ENCODE measurements at regions not wholly inside any gene's neighbourhood (a gene's known extent, or its start where the extent isn't known, plus 50 kb on each side); places are given as distances from the start of the nearest gene placed in this dataset.

DNA sequence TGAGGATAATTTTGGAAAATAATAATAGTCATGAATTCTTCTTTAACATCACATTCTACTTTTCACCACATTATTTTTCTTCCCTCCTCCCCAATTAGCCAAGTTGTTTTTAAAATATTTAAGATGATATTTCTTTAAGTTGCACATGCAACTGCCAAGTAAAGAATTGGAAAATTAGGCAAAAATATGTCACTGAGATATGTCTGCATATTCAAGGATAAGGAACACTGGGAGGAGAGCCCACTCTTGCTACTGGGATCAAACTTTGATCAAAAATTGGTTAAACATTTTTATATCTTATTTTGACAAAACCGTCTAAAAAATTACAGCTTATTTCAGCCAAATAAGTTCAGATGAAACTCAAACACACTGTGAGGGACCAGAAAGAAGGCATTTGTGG lies 231.2 kb upstream of the TMTC1 start:
- DNase-seq, result no peak

DNA sequence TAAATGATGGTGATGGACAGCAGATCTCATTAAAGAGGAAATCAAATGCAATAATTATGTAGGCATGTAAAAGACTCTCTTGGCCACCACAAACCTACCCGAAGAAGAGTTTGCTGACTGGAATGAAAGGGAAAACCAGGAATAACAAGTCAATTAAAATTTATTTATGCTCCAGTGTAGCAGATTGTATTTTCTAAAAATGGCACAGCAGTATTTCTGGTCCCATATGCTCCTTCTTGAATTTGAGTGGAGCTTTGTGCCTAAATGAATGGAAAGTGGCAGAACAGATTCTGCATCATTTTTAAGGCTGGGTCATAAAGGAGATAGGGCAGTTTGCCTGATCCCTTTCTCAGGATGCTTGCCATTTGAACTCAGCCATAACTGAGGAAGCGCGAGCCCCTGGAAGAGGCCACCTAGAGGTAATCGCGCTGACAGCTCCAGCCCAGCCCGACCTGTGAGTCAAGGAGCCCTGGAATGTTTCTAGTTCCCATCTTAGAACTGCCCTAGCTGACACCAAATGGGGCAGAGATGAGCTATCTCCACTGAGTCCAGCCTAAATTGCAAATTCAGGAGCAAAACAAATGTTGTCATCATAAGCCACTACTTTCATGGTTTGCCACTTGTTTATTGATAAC lies 229.2 kb upstream of the TMTC1 start:
- DNase-seq, result no peak

DNA sequence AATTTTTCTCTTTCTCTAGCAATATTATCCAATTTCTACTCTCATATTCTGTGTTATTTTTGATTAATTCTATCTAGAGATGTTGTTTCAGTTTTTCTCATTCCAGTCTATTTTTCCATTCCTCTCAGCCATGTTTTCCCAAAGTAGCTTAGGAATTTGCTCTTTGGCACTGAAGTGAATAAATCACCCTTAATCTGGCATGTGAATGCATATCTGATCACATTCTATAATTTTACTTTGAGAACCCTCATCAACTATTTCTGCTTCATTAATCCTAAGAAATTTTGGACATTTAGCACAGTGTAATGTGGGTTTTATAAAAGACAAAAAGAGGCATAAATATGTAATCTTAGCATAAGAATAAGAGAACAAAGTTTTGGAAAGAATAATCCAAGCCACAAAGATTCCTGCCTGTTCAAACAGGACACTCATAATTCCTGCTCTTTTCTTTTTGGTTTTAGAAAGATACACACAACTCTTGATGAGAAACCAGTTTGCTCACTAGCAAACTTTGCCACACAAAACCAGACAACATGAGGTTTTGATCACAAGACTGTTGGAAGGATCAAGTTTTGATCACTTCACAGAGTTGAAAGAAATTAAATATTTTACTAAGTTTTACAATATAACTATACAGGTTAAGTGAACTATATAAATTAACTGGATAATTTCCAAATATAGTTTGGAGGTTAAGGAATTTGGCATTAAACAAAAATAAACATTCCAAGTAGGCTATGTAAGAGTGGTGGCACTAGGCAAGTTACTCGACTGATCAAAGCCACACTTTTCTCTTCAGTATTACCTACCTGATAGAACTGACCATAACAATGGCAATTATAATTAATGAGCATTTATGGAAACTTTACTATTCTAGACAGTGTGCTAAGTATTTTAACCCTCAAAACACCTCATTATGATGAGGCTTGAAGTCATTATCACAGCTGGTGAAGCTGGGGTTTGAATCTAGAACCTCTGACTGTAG lies 226.6 kb upstream of the TMTC1 start:
- no peak for DNase-seq

DNA sequence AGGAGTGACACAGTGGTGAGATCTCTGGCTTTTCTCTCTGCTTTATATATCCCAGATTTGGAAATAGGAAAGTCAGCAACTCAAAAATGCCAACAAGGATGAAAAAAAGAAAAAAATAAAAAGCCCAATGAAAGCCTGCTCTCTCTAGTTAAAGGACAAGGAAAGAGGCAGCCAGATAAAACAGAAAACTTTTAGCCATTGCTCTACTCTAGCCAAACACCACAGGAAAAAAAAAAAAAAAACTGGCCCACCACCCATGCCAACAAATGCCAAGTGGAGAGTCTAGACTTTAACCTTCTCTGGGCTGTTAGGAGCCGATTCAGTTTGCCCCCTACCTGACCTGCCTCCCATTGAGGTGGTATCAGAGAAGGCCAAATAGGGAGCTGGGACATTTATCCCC lies 222.3 kb upstream of the TMTC1 start:
- DNase-seq, result no peak

DNA sequence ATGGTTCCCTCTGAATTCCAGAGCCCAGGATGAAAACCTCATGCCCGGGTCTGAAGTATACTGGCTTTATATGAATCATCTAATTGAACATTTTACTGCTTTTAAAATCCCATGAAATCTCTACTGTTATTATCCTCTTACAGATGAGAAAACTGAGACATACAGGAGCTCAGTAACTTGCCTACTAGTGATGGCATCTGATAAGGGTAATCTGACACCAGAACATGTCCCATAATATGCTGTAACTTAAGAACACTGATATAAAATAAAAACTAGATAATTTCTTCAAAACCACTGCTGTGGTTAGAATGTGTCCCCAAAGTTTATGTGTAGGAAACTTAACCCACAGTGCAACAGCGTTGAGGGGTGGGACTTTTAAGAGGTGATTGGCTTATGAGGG lies 219.6 kb upstream of the TMTC1 start:
- no peak for DNase-seq

DNA sequence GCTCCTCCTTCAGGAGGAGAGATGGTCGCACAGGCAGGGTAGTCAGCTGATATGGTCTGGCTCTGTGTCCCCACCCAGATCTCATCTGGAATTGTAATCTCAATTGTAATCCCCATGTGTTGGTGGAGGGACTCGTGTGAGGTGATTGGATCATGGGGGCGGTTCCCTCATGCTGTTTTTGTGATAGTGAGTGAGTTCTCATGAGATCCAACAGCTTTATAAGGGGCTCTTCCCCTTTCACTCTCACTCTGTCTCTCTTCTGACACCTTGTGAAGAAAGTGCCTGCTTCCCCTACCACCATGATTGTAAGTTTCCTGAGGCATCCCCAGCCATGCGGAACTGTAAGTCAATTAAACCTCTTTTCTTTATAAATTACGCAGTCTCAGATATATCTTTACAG lies 218.9 kb upstream of the TMTC1 start:
- DNase-seq, result no peak

DNA sequence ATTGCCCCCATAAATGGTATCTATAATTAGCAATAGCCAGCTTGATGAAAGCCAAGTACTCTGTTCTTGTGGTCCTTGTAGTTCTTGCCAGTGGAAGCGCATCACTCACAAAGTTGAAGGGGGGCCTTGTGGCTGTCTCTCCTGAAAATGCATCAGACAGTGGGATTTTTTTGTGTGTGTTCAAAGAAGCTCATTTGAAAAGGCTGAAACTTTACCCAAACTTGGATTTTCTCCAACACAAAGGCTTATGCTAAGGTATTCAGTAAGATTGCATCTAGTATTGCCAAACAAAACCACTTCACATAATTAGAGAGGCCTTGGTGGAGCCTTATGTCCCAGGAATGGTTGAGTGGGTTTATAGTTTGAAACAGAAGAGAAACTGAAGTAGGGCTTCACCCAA lies 216.7 kb upstream of the TMTC1 start:
- DNase-seq, result no peak

DNA sequence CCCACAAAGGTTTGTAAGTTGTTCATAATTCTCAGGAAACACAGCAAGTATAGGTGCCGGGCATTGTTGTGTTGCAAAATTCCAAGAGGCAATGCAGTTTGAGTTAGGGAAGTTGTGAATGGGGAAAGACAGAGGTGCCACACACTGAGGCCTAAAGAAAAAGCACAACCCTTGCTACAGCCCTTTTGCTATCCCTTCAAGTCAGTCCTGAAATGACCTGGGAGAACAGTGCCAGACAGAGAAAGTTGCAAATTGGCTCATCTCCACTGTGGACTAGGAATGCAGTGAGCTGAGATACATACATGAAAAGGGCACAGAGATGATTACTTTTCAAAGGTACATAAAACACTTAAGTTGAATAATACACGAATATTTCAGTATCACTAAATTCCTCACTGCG lies 213.3 kb upstream of the TMTC1 start:
- no peak for DNase-seq

DNA sequence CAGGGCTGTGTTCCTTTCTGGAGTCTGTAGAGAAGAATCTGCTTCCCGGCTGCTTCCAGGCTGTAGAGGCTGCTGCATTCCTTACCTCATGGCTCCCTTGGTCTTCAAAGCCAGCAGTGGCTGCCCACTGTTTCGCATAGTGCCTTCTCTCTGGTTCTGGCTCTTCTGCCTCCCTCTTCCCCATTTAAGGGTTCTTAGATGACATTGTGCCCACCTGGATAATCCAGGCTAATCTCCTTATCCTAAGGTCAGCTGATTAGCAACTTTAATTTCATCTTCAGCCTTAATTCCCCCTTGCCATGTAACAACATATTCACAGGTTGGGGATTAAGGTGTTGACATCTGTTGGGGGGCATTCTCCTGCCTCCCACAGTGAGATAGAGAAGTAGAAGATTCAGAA lies 208.6 kb upstream of the TMTC1 start:
- DNase-seq, result no peak

DNA sequence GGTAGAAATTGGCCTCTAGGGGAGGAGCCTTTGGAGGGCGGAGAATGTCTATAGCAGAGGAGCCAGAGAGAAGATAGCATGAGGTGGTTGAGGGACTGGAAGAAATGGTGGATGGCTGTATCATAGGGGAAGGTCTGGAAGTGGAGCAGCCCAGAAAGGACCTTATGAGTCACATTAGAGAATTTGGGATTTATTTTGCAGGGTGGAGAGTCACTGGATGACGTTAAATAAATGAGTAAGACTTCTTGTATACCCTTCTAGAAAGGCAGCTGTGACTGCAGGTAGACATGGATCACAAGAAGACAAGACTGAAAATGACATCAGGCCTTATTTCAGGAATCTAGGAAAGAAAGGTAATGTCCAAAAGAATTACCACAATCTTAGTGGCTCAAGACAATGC lies 208.2 kb upstream of the TMTC1 start:
- DNase-seq, result no peak

DNA sequence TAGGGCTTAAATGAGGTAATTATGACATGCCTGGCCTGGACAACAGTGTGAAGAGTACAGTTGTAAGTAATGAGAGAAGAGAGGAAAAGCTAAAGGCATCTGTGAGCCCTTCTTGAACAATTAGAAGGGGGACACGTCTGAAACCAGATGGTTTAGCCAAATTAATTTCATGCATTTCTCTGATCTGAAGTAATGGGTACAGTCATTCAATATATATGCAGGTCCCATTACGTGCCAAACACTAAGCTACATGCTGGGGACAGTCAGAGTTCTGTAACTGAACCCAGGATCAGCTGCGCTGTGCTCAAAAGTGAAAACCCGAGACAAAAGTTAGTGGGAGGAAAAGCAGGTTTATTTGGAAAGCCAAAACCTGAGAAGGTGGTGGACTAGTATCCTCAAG lies 207.2 kb upstream of the TMTC1 start:
- no peak for DNase-seq

DNA sequence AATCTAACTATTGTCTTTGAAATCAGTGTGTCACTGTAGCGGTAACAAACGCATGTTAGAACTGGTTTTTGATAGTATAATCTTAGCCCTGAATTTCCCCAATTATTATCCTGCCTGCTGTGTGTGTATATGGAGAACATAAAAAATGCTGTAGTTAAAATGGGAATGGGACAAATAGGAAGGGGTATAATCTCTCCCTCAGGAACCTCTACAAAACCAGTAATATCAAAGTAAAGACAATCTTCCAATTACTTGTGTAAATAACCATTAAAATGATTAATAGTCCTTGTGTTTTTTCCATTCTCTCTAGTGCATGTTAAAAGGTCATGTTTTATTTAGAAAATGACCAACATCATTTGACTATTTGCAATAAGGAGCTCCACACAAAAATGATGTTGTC lies 200.1 kb upstream of the TMTC1 start:
- DNase-seq, result no peak

DNA sequence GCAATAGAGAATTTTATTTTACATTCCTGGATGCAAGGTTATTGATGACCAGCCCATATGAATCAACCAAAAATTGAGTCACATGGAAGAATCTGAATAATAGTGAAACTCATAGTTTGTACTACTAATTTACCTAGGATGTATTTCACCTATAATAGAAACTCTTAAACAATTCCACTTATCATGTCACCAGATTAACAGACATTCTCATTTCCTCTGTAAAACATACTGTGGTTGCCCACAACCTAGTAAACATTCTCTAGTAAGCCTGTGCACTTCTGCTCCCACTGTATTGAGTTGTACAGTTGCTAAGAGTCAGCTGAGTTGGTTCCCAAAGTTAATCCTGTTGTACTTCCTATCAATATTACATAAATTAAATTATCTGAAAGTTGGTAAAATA lies 196.6 kb upstream of the TMTC1 start:
- DNase-seq, result no peak

DNA sequence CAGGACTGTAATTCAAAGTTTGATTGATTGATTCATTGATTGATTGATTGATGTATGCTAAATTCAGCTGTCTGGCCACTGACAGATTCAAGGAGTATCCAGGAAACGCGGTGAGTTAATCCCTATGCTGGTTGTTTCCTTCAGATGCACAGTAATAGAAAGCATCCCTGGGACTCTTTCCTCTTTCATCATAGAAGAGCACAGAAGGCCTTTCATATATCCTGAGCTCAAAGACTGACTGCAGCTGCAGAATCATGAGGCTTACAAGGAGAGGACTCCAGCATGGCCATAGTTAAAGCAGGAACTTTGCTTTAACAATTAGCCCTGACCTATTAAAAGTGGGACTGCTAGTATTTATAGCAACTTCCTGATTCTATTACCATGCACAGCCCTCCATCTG lies 187.7 kb upstream of the TMTC1 start:
- DNase-seq, result no peak

DNA sequence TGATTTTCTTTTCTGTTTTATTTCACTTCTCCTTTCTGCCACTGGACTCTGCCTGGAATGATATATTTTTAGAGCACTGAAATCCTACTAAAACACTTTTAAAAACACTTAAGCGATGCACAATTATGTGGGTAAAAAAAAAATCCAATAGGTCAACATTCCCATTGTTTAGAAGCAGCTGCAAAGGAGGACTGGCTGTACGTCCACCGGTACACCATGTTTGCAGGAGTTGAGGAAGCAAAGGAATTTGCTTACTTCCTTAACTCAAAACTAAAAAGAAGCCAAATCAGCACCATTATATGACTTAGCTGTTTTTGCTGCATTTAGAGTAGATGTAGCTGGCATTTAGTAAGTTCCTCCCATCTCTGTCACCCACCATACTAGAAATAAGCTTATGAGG lies 186.8 kb upstream of the TMTC1 start:
- DNase-seq, result no peak

DNA sequence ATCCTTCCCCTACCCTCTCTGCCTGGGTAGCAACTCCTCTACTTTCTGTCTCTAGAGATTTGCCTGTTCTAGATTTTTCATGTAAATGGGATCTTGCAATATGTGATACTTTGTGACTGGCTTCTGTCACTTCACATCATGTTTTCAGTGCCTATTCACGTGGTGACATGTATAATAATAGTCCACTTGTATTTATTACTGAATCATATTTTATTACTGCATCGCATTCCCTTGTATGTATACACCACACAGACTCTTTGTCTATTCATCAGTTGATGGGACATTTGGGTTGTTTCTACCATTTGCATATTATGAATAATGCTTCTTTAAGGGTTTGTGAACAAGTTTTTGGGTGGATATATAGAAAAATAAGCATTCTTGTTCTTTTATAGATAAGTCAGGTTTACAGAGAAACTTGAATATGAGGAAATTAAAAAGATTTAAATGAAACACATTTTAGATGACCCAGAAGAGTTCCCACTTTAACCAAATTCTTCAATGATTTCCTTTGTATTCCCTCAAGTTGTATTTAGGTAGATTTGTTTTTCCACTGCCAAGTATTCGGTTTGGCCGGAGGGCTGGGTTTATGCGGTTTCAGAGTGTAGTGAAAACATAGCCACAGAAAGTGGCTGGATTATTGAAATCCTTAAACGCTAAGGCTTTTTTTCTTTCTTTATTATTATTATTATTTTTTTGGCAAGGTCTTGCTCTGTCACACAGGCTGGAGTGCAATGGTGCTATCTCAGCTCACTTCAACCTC lies 178.7 kb upstream of the TMTC1 start:
- DNase-seq, result no peak

DNA sequence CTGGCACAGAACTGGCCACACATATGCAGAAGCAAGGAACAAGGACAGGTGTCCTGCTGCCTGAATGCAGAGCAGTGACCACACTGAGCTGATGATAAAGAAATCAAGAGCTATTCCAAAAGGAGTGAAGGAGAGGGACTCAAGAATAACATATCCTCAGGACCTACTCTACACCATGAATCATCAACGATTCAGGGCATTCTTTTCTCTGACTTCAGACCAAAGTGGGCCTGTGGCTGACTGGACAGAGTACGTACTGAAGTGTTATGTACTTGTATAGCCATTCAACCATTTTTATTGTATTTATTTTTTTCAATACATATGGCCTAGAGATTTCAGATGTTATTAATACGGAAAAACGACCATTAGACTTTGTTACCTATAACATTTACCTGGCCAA lies 177.5 kb upstream of the TMTC1 start:
- no peak for DNase-seq

DNA sequence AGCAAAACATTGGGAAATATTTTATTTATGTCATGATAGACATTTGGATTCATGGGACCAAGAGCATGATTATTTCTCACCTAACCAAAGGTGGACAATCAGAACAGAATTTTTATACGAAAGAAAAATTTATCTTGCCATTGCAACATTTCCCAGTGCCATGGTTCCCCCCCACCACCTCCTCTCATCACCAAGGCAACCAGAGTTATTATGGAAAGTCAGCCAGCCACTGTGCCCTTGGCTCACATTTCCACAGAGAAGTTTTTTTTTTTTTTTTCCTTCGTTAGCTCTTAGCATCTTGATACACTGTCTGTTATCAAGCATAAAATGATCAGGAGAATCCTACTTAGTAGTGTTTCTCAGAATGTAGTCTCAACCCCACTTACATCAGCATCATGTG lies 176.4 kb upstream of the TMTC1 start:
- DNase-seq, result no peak

DNA sequence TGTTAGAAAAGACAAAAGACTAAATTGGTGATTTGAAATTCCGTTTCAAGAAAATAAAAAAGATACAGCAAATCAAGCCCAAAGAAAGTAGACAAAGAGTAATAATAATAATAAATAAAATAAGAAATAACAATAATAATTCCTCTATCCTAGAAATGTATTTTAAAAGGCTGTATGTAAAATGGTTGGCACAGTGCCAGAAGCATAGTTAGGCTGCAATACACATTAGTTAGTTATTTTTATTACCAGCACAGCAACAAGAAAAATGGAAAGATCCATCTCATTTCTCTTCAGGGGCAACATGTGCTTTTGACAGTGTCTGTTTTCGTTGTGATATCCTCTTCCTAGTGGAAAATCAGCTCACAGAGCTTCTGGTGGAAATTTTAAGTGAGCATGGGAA lies 174.1 kb upstream of the TMTC1 start:
- DNase-seq, result no peak

DNA sequence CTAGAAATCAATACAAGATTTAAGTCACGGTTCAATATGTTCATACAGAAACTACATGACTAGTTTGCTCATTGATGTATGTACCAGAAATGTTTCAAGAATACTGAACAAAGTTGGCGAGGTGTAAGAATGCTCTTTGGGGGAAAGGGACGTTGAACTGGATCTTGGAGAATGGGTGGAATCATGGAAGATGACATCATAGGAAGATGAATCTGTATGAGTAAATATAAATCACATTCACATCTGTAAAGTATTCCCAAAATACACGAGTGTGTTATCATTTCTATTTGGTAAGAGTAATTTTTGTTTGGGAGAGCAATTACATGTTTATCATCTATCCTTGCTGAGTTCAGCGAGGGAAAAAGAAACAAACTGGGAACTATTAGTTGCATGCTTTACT lies 162.2 kb upstream of the TMTC1 start:
- no peak for DNase-seq

DNA sequence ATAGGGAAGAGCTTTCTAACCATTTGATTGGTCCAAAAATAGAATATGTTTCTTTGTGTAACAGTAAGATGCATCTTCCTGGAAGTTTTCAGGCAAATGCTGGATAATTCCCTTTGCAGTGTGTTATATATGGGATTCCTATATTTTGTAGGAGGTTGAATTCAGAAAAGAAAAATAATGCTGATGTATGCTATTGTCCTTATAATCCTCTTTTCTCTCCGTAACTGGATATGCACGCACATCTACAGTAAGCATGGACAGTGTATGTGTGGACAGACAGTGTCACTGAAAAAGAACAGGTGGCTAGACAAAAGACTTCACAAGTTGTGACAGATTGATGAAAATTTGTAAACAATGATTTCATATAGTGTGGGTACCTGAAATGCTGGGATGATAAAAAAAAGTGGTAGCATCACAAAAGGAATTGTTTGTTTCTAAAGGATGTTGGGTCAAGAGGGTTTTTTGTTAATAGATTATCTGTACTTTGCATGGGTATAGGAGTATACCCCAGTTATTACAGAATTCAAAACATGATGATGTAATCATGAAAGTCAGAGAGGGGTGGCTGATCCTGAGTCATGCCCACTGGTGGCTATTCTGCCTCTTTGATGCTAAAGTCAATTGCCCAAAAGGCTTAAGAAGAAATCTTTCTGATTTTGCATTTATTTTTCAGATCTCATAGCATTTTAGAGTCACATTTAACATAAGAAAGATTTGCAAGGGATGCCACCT lies 160.7 kb upstream of the TMTC1 start:
- no peak for DNase-seq

DNA sequence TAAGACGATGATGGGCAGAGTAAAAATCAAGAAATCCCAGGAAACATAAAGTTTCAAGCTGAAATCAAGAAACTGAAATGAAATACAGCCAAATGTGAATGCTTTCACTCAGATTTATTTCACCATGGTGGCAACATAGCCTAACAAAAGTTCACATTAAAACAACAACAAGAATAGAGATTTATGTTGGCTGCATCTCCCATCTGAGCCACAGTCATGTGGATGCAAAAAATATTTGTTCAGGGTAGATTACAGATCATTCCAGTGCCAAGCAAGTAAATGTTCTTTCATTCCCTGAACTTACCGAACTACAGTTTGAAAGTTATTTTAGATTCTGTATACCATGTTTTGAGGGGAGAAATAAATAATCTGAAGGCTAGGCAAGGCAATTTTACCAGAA lies 159.9 kb upstream of the TMTC1 start:
- DNase-seq, result no peak

DNA sequence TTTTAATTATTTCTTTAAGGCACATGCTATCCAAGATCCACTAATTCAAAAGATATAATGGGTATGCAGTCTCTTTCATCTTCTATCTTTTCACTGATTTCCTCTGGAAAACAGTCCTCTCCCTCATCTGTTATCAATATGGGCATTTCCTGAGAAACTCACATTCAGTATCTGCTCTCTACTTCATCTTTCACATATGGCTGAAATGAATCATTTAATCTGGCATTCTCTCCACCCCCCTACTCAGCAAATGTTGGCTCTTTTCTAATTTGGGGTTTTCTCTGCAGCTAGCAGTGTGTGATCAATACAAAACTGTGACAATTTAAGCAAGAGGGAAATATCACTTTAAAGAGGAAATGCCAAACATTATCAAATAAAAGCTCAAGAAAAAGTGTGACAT lies 157.1 kb upstream of the TMTC1 start:
- DNase-seq, result no peak

Data from inflammatory macrophage treated with lipopolysaccharide for 1 hour (primary cell).